ENCODE measurements at regions not wholly inside any gene's neighbourhood (a gene's known extent, or its start where the extent isn't known, plus 50 kb on each side); places are given as distances from the start of the nearest gene placed in this dataset.
A peak's percentile ranks its signal among the peaks of the same experiment; 100 is the strongest.

GRCh38 chr17:71976011-71976649 is 144.7 kb upstream of the SOX9 start:
- TF ChIP-seq CTCF (IDR thresholded peaks at IDR 0.05; ENCODE audit: low read depth, low read length), result no peak
- Histone ChIP-seq H3K4me3 (ENCODE audit: low read depth, low read length) (peak overlapping the region; percentile 37), H3K27me3 (ENCODE audit: control insufficient read depth, insufficient read depth, low read length) (no peaks in the 10 kb centered on the region), H3K27ac (ENCODE audit: low read depth, low read length) (peak overlapping the region; percentile 92), H3K9me3 (ENCODE audit: control insufficient read depth, insufficient read depth, low read length) (no peaks in the 10 kb centered on the region)
- peak; percentile 89 for DNase-seq (ENCODE audit: low read depth, low spot score)
- POLR2A ChIA-PET, result interaction anchor here (0.6 to 2.2 kb wide), 6 partner anchors 9 to 734 kb away, joined by 3 to 13 read pairs (median 6); partner anchors contain the start of gene SOX9
- CTCF ChIA-PET, result interaction anchor here (0.5 to 1.1 kb wide), 2 partner anchors 1080 to 1209 kb away, joined by 3 to 4 read pairs; no protein-coding TSS in a partner anchor

- H3K4me3 ChIP-seq (ENCODE audit: low read depth, low read length), result no peak overlapping the region
- POLR2A ChIA-PET, result no interaction called here
- DNase-seq (ENCODE audit: low read depth, low spot score), result no peak
- no peak overlapping the region for H3K27ac ChIP-seq (ENCODE audit: low read depth, low read length)
- H3K9me3 ChIP-seq (ENCODE audit: control insufficient read depth, insufficient read depth, low read length), result no peaks in the 10 kb centered on the region
- TF ChIP-seq CTCF (IDR thresholded peaks at IDR 0.05; ENCODE audit: low read depth, low read length), result no peak
- CTCF ChIA-PET, result no interaction called here
- H3K27me3 ChIP-seq (ENCODE audit: control insufficient read depth, insufficient read depth, low read length), result no peaks in the 10 kb centered on the region
These were observed 142.4 kb upstream of the SOX9 start for GRCh38 chr17:71978435-71978834.

- DNase-seq (ENCODE audit: low read depth, low spot score), result no peak
- POLR2A ChIA-PET, result no interaction called here
- no peak for TF ChIP-seq CTCF (IDR thresholded peaks at IDR 0.05; ENCODE audit: low read depth, low read length)
These were observed 140.6 kb upstream of the SOX9 start for GRCh38 chr17:71980171-71980570.

GRCh38 chr17:71983828-71984227 is 137.0 kb upstream of the SOX9 start:
- CTCF ChIA-PET, result no interaction called here
- POLR2A ChIA-PET, result no interaction called here
- Histone ChIP-seq H3K27ac (ENCODE audit: low read depth, low read length) (no peak overlapping the region), H3K4me3 (ENCODE audit: low read depth, low read length) (no peak overlapping the region), H3K27me3 (ENCODE audit: control insufficient read depth, insufficient read depth, low read length) (no peaks in the 10 kb centered on the region), H3K9me3 (ENCODE audit: control insufficient read depth, insufficient read depth, low read length) (no peaks in the 10 kb centered on the region)
- no peak for TF ChIP-seq CTCF (IDR thresholded peaks at IDR 0.05; ENCODE audit: low read depth, low read length)
- DNase-seq (ENCODE audit: low read depth, low spot score), result no peak

More at GRCh38 chr17:71980171-71980570, 140.6 kb upstream of the SOX9 start:
- Histone ChIP-seq H3K27me3 (ENCODE audit: control insufficient read depth, insufficient read depth, low read length) (no peaks in the 10 kb centered on the region), H3K27ac (ENCODE audit: low read depth, low read length) (no peak overlapping the region), H3K4me3 (ENCODE audit: low read depth, low read length) (no peak overlapping the region), H3K9me3 (ENCODE audit: control insufficient read depth, insufficient read depth, low read length) (no peaks in the 10 kb centered on the region)
- CTCF ChIA-PET, result no interaction called here

Measured in AG04450 (cell line).